Activated CD8-positive, alpha-beta memory T cell treated with anti-CD3 and anti-CD28 coated beads, Interleukin-2, amount 50 U/mL, for 4 hours (primary cell): ENCODE measurements at regions not wholly inside any gene's neighbourhood (a gene's known extent, or its start where the extent isn't known, plus 50 kb on each side); places are given as distances from the start of the nearest gene placed in this dataset.
"Not testable (repeated sequence)": the region's sequence is repeated elsewhere in the genome, so short reads cannot be mapped to it uniquely, and the experiment has no call there.

Experiments
- DNase-seq: peaks from one replicate; pipeline ENCODE4 v3.0.0-alpha.2; 2020

GRCh38 chr4:20046931-20047677, 204.6 kb upstream of the SLIT2 start:
- DNase-seq, result no peak

- DNase-seq, result no peak
These were observed 205.5 kb upstream of the SLIT2 start for GRCh38 chr4:20046179-20046578.

GRCh38 chr4:20044966-20045365, 206.7 kb upstream of the SLIT2 start:
- no peak for DNase-seq

- DNase-seq, result no peak
These were observed 207.2 kb upstream of the SLIT2 start for GRCh38 chr4:20044502-20044911.

- DNase-seq, result no peak
These were observed 207.7 kb upstream of the SLIT2 start for GRCh38 chr4:20043991-20044390.

- no peak for DNase-seq
These were observed 208.9 kb upstream of the SLIT2 start for GRCh38 chr4:20042769-20043168.

- DNase-seq, result no peak
These were observed 209.8 kb upstream of the SLIT2 start for GRCh38 chr4:20041839-20042407.

- no peak for DNase-seq
These were observed 214.0 kb upstream of the SLIT2 start for GRCh38 chr4:20037745-20038144.

GRCh38 chr4:20030108-20030507, 221.6 kb upstream of the SLIT2 start:
- DNase-seq, result no peak

GRCh38 chr4:20028645-20029044, 223.1 kb upstream of the SLIT2 start:
- DNase-seq, result no peak

- DNase-seq, result no peak
These were observed 225.2 kb upstream of the SLIT2 start for GRCh38 chr4:20026456-20026855.

GRCh38 chr4:20022471-20022870, 229.2 kb upstream of the SLIT2 start:
- DNase-seq, result no peak

- DNase-seq, result no peak
These were observed 231.6 kb upstream of the SLIT2 start for GRCh38 chr4:20020056-20020455.

GRCh38 chr4:20019310-20020015, 232.2 kb upstream of the SLIT2 start:
- no peak for DNase-seq

GRCh38 chr4:20017777-20018115, 234.0 kb upstream of the SLIT2 start:
- DNase-seq, result no peak

GRCh38 chr4:20017070-20017776, 234.5 kb upstream of the SLIT2 start:
- no peak for DNase-seq

- no peak for DNase-seq
These were observed 236.0 kb upstream of the SLIT2 start for GRCh38 chr4:20015636-20016224.

GRCh38 chr4:20003836-20004558, 247.7 kb upstream of the SLIT2 start:
- DNase-seq, result not testable (repeated sequence)

GRCh38 chr4:19999775-20000414, 251.8 kb upstream of the SLIT2 start:
- DNase-seq, result no peak

GRCh38 chr4:19999276-19999675, 252.4 kb upstream of the SLIT2 start:
- DNase-seq, result no peak

- DNase-seq, result no peak
These were observed 258.5 kb upstream of the SLIT2 start for GRCh38 chr4:19993242-19993641.

GRCh38 chr4:19992471-19993093, 259.1 kb upstream of the SLIT2 start:
- no peak for DNase-seq
